ENCODE measurements at regions not wholly inside any gene's neighbourhood (a gene's known extent, or its start where the extent isn't known, plus 50 kb on each side); places are given as distances from the start of the nearest gene placed in this dataset.

GRCh38 chr5:85838781-85839180, 779.0 kb upstream of the COX7C start:
- TF ChIP-seq EZH2 (IDR thresholded peaks at IDR 0.05; ENCODE audit: borderline replicate concordance) (no peak), EZH2phosphoT487 (IDR thresholded peaks at IDR 0.05; ENCODE audit: low read depth, severe bottlenecking, unreplicated experiment) (no peak)
- TF ChIP-seq, protein P1, sequence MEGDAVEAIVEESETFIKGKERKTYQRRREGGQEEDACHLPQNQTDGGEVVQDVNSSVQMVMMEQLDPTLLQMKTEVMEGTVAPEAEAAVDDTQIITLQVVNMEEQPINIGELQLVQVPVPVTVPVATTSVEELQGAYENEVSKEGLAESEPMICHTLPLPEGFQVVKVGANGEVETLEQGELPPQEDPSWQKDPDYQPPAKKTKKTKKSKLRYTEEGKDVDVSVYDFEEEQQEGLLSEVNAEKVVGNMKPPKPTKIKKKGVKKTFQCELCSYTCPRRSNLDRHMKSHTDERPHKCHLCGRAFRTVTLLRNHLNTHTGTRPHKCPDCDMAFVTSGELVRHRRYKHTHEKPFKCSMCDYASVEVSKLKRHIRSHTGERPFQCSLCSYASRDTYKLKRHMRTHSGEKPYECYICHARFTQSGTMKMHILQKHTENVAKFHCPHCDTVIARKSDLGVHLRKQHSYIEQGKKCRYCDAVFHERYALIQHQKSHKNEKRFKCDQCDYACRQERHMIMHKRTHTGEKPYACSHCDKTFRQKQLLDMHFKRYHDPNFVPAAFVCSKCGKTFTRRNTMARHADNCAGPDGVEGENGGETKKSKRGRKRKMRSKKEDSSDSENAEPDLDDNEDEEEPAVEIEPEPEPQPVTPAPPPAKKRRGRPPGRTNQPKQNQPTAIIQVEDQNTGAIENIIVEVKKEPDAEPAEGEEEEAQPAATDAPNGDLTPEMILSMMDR (IDR thresholded peaks at IDR 0.05; ENCODE audit: poor library complexity), result no peak
